Effector CD4-positive, alpha-beta T cell (primary cell): ENCODE measurements at regions not wholly inside any gene's neighbourhood (a gene's known extent, or its start where the extent isn't known, plus 50 kb on each side); places are given as distances from the start of the nearest gene placed in this dataset.

Experiments
- DNase-seq: peaks from one replicate; pipeline ENCODE4 v3.0.0-alpha.2; 2020

GRCh38 chr22:48748113-48748859 is 1079.4 kb downstream of the BRD1 start:
- DNase-seq = no peak

GRCh38 chr22:48746789-48747425 is 1080.8 kb downstream of the BRD1 start:
- DNase-seq = no peak

GRCh38 chr22:48745842-48746788 is 1081.6 kb downstream of the BRD1 start:
- no peak for DNase-seq

GRCh38 chr22:48744967-48745841 is 1082.5 kb downstream of the BRD1 start:
- DNase-seq = no peak

- no peak for DNase-seq
Measured at GRCh38 chr22:48744283-48744641, 1083.4 kb downstream of the BRD1 start.

- no peak for DNase-seq
Measured at GRCh38 chr22:48743601-48744282, 1083.9 kb downstream of the BRD1 start.

- no peak for DNase-seq
Measured at GRCh38 chr22:48742556-48743343, 1084.9 kb downstream of the BRD1 start.

GRCh38 chr22:48742191-48742555 is 1085.5 kb downstream of the BRD1 start:
- no peak for DNase-seq

- DNase-seq = no peak
Measured at GRCh38 chr22:48741540-48741939, 1086.1 kb downstream of the BRD1 start.

GRCh38 chr22:48740731-48741405 is 1086.8 kb downstream of the BRD1 start:
- no peak for DNase-seq

- no peak for DNase-seq
Measured at GRCh38 chr22:48740086-48740730, 1087.5 kb downstream of the BRD1 start.

GRCh38 chr22:48739348-48740085 is 1088.2 kb downstream of the BRD1 start:
- DNase-seq = no peak

- DNase-seq = no peak
Measured at GRCh38 chr22:48738204-48738980, 1089.3 kb downstream of the BRD1 start.

GRCh38 chr22:48737461-48738203 is 1090.0 kb downstream of the BRD1 start:
- no peak for DNase-seq

GRCh38 chr22:48736593-48737460 is 1090.8 kb downstream of the BRD1 start:
- no peak for DNase-seq

- no peak for DNase-seq
Measured at GRCh38 chr22:48734961-48735360, 1092.7 kb downstream of the BRD1 start.

GRCh38 chr22:48734359-48734758 is 1093.3 kb downstream of the BRD1 start:
- no peak for DNase-seq
